ENCODE measurements at regions not wholly inside any gene's neighbourhood (a gene's known extent, or its start where the extent isn't known, plus 50 kb on each side); places are given as distances from the start of the nearest gene placed in this dataset.

DNA sequence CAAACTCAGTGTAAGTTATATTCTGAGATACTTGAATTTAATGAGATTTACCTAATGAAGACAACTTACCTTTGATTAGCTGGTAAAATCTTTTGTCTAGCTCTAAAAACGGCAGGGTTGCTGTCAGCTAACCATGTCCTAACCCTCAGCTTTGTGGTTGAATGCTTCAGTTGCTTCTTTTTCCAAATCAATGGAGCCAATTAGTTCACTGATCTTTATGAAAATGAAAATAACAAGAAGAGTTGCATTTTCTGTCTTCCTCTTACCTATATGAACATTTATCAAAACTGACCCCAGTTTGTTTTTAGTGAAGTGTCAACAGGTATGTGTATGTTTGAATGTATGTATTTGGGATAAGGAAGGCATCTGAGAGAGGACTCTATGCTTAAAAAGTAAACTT, 253.1 kb upstream of the MTPN start:
- Mint-ChIP-seq H3K27me3 (no peaks in the 10 kb centered on the region), H3K9me3 (peaks cover 12 to 52% (median 40%) of the 10 kb centered on the region in 9 donors), H3K4me1 (no peaks in the 10 kb centered on the region), H3K36me3 (peaks cover 0 to 15% (median 7%) of the 10 kb centered on the region in 3 donors), H3K27ac (no peak overlapping the region), H3K4me3 (no peak overlapping the region)
- POLR2A ChIA-PET: interaction anchor here (0.6 kb wide), 1 partner anchor 84 kb away, joined by 4 read pairs; no protein-coding TSS in a partner anchor
- DNase-seq (no peak), ATAC-seq (no peak)

DNA sequence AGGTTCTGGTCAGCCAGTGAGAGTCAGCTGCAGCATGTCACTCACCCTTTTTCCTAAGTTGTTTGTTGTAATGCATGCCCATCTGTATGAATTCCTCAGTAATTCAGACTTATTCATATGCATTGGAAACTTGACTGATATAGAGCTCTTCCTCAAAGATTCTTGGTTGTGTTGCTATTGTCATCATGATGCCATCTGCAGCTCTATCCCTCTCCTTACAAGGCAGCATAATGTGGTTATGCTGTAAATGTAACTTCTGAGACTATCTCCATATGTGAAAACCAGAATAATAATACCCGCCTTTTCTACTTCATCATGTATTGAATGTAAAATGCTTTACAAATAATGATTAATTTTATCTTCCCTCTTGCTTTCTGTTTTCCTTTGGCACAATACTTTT, 252.6 kb upstream of the MTPN start:
- peaks cover 10 to 49% (median 37%) of the 10 kb centered on the region in 9 donors for H3K9me3 Mint-ChIP-seq
- POLR2A ChIA-PET: no interaction called here
- peaks cover 0 to 15% (median 5%) of the 10 kb centered on the region in 3 donors for H3K36me3 Mint-ChIP-seq
- DNase-seq: no peak
- no peak for ATAC-seq
- H3K27ac Mint-ChIP-seq: no peak overlapping the region
- no peak overlapping the region for H3K4me3 Mint-ChIP-seq
- H3K27me3 Mint-ChIP-seq: no peaks in the 10 kb centered on the region
- H3K4me1 Mint-ChIP-seq: no peaks in the 10 kb centered on the region

DNA sequence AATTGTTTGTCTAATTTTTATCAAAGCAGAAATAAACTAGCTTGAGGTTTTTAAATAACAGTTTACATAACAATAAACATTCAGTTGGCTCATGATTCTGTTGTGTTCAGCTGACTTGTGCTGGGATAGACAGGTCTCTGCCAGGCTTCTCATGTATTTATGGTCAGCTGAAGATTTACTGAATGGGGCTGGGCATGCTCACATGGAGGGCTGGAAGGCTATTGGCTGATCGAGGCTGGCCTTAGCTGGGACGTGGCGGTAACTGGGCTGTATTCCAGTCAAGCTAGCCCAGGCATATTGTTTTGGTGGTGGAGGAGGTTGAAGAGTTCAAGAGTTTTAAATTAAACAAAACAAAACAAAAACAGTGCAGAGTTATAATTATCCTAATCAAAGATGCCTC, 251.0 kb upstream of the MTPN start:
- ATAC-seq: no peak
- H3K4me3 Mint-ChIP-seq: no peak overlapping the region
- H3K4me1 Mint-ChIP-seq: no peaks in the 10 kb centered on the region
- H3K9me3 Mint-ChIP-seq: peaks cover 11 to 50% (median 34%) of the 10 kb centered on the region in 9 donors
- no peak for DNase-seq
- peaks cover 0 to 10% (median 5%) of the 10 kb centered on the region in 3 donors for H3K36me3 Mint-ChIP-seq
- H3K27ac Mint-ChIP-seq: no peak overlapping the region
- H3K27me3 Mint-ChIP-seq: no peaks in the 10 kb centered on the region
- POLR2A ChIA-PET: no interaction called here

DNA sequence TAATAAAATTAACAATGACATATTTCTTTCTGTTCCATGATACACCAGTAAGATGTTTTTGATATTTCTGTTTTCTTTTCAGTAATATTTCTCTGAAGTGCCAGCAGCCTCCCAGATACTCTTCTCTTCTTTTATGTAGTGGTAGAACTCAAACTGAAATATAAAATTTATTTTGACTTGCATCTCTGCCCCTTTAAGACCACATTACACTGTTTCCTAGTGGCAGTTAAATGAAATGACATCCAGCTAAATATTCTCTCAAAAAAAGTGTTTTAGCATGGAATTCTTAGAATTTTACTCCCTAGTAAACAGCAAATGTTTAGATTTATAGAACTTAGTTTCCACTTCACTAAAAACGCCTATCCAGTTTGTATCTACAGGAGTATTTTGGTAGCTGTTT, 237.2 kb upstream of the MTPN start:
- Mint-ChIP-seq H3K36me3 (peaks cover 4 to 11% (median 6%) of the 10 kb centered on the region in 3 donors), H3K9me3 (peaks cover 0 to 12% (median 2%) of the 10 kb centered on the region in 9 donors), H3K27me3 (no peaks in the 10 kb centered on the region), H3K27ac (no peak overlapping the region), H3K4me1 (no peaks in the 10 kb centered on the region), H3K4me3 (no peak overlapping the region)
- POLR2A ChIA-PET: no interaction called here
- DNase-seq (no peak), ATAC-seq (no peak)

- H3K27ac Mint-ChIP-seq: no peak overlapping the region
- H3K4me3 Mint-ChIP-seq: no peak overlapping the region
- peaks cover 0 to 9% (median 3%) of the 10 kb centered on the region in 9 donors for H3K9me3 Mint-ChIP-seq
- no peaks in the 10 kb centered on the region for H3K27me3 Mint-ChIP-seq
- DNase-seq: no peak
- peaks cover 7 to 19% (median 13%) of the 10 kb centered on the region in 3 donors for H3K36me3 Mint-ChIP-seq
- H3K4me1 Mint-ChIP-seq: no peaks in the 10 kb centered on the region
- ATAC-seq: no peak
- POLR2A ChIA-PET: no interaction called here
Measured at GRCh38 chr7:136213012-136213411, 235.9 kb upstream of the MTPN start.

DNA sequence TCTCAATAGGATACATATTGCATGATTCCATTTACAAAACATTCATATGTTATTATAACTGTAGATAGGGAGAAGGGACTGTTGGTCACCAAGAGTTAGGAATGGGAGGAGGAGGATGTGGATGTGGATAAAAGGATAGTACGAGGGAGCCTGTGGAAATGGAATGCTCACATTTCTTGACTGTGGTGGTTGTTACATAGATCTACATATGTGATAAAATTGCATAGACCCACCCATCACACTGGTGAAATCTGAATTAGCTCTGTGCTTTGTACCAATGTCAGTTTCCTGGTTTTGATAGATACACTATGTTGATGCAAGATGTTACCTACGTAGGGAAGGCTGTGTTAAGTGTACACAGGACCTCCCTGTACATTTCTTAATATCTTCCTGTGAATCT, 233.5 kb upstream of the MTPN start:
- H3K27me3 Mint-ChIP-seq: no peaks in the 10 kb centered on the region
- peaks cover 0 to 14% (median 2%) of the 10 kb centered on the region in 9 donors for H3K9me3 Mint-ChIP-seq
- ATAC-seq (no peak), DNase-seq (no peak)
- peaks cover 7 to 24% (median 13%) of the 10 kb centered on the region in 3 donors for H3K36me3 Mint-ChIP-seq
- H3K4me3 Mint-ChIP-seq: no peak overlapping the region
- H3K27ac Mint-ChIP-seq: no peak overlapping the region
- POLR2A ChIA-PET: no interaction called here
- H3K4me1 Mint-ChIP-seq: no peaks in the 10 kb centered on the region

GRCh38 chr7:136210079-136210478, 232.9 kb upstream of the MTPN start:
- H3K27me3 Mint-ChIP-seq: no peaks in the 10 kb centered on the region
- POLR2A ChIA-PET: no interaction called here
- H3K27ac Mint-ChIP-seq: no peak overlapping the region
- H3K4me3 Mint-ChIP-seq: no peak overlapping the region
- H3K36me3 Mint-ChIP-seq: peaks cover 5 to 25% (median 13%) of the 10 kb centered on the region in 3 donors
- ATAC-seq (no peak), DNase-seq (no peak)
- peaks cover 0 to 10% (median 0%) of the 10 kb centered on the region in 9 donors for H3K9me3 Mint-ChIP-seq
- no peaks in the 10 kb centered on the region for H3K4me1 Mint-ChIP-seq

DNA sequence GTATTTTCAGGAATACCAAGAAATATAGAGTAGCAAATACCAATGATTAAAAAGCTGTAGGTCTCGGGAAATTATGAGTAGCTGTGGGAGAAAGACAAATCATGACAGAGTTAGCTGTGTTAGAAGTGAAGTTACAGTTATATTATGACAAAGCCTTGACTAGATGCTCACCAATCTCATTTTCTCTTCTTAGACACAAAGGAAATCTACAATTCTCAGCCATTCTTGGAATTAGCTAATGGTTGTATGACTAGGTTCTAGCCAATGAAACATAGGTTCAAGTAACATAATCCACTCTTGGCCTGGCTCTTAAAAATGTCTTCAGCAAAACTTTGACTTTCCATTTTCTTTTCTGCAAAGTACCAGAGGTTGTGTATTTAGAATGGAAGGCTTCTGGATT, 228.8 kb upstream of the MTPN start:
- Mint-ChIP-seq H3K4me3 (no peak overlapping the region), H3K27ac (no peak overlapping the region), H3K9me3 (peaks cover 0 to 8% (median 0%) of the 10 kb centered on the region in 9 donors), H3K4me1 (no peaks in the 10 kb centered on the region), H3K36me3 (peaks cover 5 to 24% (median 10%) of the 10 kb centered on the region in 3 donors), H3K27me3 (no peaks in the 10 kb centered on the region)
- ATAC-seq (no peak), DNase-seq (no peak)
- POLR2A ChIA-PET: no interaction called here

- Mint-ChIP-seq H3K4me3 (no peak overlapping the region), H3K36me3 (peaks cover 3 to 36% (median 29%) of the 10 kb centered on the region in 3 donors), H3K27me3 (no peaks in the 10 kb centered on the region), H3K27ac (no peak overlapping the region), H3K9me3 (peaks cover 14 to 55% (median 42%) of the 10 kb centered on the region in 9 donors), H3K4me1 (no peaks in the 10 kb centered on the region)
- ATAC-seq (no peak), DNase-seq (no peak)
- POLR2A ChIA-PET: no interaction called here
Measured at GRCh38 chr7:136198168-136198567, 221.0 kb upstream of the MTPN start.

DNA sequence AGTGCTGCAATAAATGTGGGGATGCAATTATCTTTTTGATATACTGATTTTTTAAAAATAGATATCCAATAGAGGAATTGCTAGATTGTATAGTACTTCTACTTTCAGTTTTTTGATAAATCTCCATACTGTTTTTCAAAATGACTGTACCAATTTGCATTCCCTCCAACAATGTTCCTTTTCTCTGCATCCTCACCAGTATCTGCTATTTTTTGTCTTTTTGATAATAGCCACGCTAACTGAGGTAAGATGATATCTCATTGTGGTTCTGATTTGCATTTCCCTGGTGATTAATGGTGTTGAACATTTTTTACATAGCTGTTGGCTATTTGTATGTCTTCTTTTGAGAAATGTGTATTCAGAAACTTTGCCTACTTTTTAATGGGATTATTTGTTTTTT, 217.7 kb upstream of the MTPN start:
- no peaks in the 10 kb centered on the region for H3K27me3 Mint-ChIP-seq

GRCh38 chr7:136193940-136194339, 216.8 kb upstream of the MTPN start:
- H3K27ac Mint-ChIP-seq: no peak overlapping the region
- no peak for DNase-seq
- POLR2A ChIA-PET: no interaction called here
- H3K27me3 Mint-ChIP-seq: no peaks in the 10 kb centered on the region
- no peak overlapping the region for H3K4me3 Mint-ChIP-seq
- peaks cover 3 to 27% (median 27%) of the 10 kb centered on the region in 3 donors for H3K36me3 Mint-ChIP-seq
- ATAC-seq: no peak
- H3K9me3 Mint-ChIP-seq: peaks cover 12 to 39% (median 35%) of the 10 kb centered on the region in 9 donors
- H3K4me1 Mint-ChIP-seq: no peaks in the 10 kb centered on the region

More for the DNA sequence above, 217.7 kb upstream of the MTPN start:
- H3K4me3 Mint-ChIP-seq: no peak overlapping the region
- no peak overlapping the region for H3K27ac Mint-ChIP-seq
- H3K36me3 Mint-ChIP-seq: peaks cover 3 to 32% (median 28%) of the 10 kb centered on the region in 3 donors
- POLR2A ChIA-PET: no interaction called here
- H3K4me1 Mint-ChIP-seq: no peaks in the 10 kb centered on the region
- DNase-seq: no peak
- ATAC-seq: no peak
- peaks cover 14 to 48% (median 39%) of the 10 kb centered on the region in 9 donors for H3K9me3 Mint-ChIP-seq

DNA sequence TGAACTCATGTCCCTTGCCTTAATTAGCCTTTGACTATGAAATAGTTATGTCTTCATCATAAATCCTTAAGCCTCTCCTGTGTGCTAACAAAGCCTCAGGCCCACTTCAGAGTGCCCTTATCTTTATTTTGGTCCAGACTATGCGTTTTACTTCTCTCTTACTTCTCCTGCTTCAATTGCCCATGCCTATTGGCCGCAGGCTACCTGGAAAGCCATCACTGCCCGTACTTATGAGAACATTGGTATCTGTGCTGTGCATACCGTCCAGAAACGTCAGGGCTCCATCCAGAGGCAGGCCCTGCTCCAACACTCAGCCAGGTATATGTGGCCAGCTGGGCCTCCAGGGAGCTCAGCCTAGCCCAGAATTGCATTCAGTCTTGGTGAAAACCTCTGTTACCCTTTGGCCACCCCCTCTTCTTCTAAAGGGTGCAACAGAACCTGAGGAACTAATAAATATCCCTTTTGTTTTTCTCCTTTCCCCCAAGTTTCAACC, 212.4 kb upstream of the MTPN start:
- ATAC-seq (no peak), DNase-seq (no peak)
- Mint-ChIP-seq H3K4me3 (no peak overlapping the region), H3K27me3 (no peaks in the 10 kb centered on the region), H3K36me3 (peaks cover 0 to 6% (median 0%) of the 10 kb centered on the region in 3 donors), H3K9me3 (peaks cover 0 to 6% (median 2%) of the 10 kb centered on the region in 9 donors), H3K4me1 (no peaks in the 10 kb centered on the region), H3K27ac (no peak overlapping the region)
- POLR2A ChIA-PET: no interaction called here

DNA sequence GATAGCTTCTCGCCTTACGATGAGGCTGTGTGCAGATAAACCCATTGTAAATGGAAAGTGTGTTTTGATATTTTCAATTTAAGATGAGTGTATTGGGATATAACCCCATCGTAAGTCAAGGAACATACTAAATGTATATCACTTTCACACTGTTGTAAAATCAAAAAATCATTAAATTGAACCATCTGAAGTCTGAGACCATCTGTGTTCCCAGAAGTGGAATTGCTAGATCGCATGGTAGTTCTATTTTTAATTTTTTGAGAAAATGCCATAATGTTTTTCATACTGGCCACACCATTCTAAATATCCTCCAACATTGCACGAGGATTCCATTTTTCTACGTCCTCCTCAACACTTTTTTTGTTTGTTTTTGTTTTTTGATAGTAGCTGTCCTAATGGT, 209.1 kb upstream of the MTPN start:
- no peak overlapping the region for H3K27ac Mint-ChIP-seq
- no peak for DNase-seq
- no peak overlapping the region for H3K4me3 Mint-ChIP-seq
- peaks cover 0 to 13% (median 0%) of the 10 kb centered on the region in 9 donors for H3K9me3 Mint-ChIP-seq
- peaks cover 0 to 15% (median 4%) of the 10 kb centered on the region in 3 donors for H3K36me3 Mint-ChIP-seq
- ATAC-seq: no peak
- no peaks in the 10 kb centered on the region for H3K27me3 Mint-ChIP-seq
- H3K4me1 Mint-ChIP-seq: peaks cover 0 to 12% (median 0%) of the 10 kb centered on the region in 4 donors
- POLR2A ChIA-PET: no interaction called here

DNA sequence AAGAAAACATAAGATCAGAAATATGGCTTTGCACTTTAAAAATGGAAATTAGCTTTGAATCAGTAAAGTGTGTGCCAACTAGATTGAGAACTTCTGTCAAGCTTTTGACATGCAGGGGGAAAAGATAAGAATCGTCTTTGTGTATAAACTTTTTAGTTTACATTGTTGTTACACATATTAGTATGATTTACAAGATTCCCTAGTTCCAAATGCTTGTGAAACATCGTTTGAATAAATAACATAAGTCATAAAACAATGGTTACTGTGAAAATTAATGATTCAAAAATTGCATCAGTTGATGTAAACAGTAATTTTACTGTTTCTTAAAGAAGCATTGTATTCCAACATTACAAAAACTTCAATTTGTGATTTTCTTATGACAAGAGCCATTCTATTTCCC, 207.6 kb upstream of the MTPN start:
- no peak overlapping the region for H3K27ac Mint-ChIP-seq
- H3K4me3 Mint-ChIP-seq: no peak overlapping the region
- peaks cover 0 to 26% (median 7%) of the 10 kb centered on the region in 4 donors for H3K4me1 Mint-ChIP-seq
- H3K9me3 Mint-ChIP-seq: peaks cover 0 to 13% (median 0%) of the 10 kb centered on the region in 9 donors
- H3K36me3 Mint-ChIP-seq: peaks cover 0 to 15% (median 4%) of the 10 kb centered on the region in 3 donors
- no peaks in the 10 kb centered on the region for H3K27me3 Mint-ChIP-seq
- ATAC-seq (no peak), DNase-seq (no peak)
- POLR2A ChIA-PET: no interaction called here
